GM18505 (cell line): ENCODE measurements at regions not wholly inside any gene's neighbourhood (a gene's known extent, or its start where the extent isn't known, plus 50 kb on each side); places are given as distances from the start of the nearest gene placed in this dataset.
"Not testable (repeated sequence)": the region's sequence is repeated elsewhere in the genome, so short reads cannot be mapped to it uniquely, and the experiment has no call there.

Experiments used
- ATAC-seq: cut with Tn5 transposase; IDR thresholded peaks from one replicate; pipeline ENCODE4 v1.9.1; 2021; ENCODE audit not compliant: unreplicated experiment
- POLR2A ChIP-seq: IDR thresholded peaks from 4 replicates; pipeline ENCODE4 v1.6.1; 2011; ENCODE audit warnings: borderline replicate concordance; ENCODE audit not compliant: insufficient read depth, insufficient read length; ENCODE audit errors: extremely low read depth

DNA sequence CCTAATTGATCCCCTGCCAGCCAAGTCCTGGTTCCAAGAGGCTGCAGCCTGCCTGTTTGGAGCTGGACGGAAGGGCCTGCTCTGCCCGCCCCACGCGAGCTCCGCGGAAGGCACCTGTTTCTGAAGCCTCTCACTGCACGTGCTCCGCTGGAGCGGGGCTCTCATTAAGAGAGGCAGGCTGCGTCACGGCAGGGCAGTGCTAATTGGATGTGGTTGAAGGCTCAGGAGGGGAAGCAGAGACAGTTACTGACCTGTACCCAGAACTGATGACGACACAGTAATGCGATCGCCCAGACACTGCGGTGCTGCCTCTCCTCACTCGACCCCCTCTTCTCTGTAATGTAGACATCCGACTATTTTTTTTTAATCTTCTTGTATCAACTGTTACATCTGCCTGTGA is 411.1 kb upstream of the MGMT start:
- no peak for TF ChIP-seq POLR2A
- no peak for ATAC-seq

DNA sequence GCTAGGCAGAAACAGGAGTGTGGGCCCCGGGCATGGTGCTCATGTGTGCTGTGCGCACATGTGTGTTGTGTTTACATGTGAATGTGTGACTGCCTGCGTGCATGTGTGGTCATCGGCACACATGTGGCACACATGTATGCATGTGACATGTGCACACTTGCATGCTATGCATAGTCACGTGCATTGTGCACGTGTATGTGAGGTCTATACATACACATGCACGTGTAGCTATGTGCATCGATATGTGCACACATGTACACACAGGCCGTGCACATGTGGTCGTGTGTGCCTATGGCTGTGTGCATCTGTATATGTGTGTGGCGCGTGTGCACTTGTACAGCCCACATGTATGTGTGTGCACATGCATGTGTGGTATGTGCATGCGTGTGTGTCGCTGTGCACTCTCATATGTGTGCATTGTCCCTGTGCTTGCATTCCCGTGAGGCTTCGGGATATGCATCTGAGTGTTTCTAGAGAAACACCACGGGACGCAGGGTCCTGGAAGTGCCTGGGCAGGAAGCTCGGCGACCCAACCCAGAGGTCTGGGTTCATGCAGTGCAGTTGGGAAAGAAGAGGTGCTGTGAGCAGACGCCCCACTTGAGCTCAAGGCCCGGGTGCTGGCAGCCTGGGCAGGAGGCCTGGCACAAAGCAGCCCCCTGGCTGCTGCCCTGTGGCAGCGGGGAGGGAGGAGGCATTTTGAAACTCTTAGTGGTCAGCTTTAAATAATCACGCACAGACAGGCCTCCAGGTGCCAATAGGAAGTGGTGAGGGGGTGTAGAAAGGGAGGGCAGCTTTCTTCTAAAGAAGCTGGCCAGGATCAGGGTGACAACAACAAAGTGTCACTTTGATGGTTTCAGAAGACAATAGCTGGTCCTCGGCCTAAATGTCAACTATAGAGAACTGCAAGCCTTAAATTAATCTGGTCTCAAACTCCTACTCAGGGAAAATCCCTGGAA is 410.0 kb upstream of the MGMT start:
- TF ChIP-seq POLR2A: no peak
- ATAC-seq: peak; percentile 30

DNA sequence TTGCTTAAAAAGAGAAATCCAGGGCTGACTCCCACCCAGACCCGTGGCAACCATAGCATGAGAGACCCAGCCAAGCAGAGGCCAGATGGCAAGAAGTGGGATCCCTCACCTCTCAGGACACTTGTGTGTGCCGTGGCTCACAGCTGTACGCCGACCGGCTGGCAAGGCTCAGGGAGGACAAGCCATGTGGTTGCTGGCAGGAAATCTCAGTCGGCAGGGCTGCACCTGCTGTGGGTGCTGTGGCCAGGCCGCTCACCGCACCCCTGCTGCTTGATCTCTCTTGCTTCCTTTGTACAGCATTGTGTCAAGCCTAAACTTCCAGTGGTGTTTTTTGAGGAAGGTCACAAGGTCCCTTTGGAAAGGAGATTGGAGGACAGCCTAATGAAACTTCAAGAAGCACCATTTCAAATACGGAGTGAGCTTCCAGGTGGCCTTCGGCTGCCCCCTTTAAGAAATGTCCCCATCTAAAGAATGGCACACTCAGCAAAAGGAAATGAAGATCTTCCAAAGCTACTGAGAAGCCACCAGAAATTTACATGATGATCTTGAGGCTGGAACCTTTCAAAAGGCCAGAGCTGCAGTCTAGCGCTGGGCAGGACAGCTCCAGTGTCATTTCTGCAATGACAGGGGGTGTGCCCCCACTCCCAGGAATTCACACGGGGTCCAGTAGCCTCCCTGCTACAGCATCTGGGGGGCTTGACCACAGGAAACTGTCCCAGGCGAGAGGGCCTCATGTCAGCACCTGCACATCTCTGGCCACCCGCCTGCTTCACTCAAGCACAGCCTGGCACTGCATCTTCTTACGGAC is 409.0 kb upstream of the MGMT start:
- ATAC-seq: peak; percentile 92
- no peak for TF ChIP-seq POLR2A

DNA sequence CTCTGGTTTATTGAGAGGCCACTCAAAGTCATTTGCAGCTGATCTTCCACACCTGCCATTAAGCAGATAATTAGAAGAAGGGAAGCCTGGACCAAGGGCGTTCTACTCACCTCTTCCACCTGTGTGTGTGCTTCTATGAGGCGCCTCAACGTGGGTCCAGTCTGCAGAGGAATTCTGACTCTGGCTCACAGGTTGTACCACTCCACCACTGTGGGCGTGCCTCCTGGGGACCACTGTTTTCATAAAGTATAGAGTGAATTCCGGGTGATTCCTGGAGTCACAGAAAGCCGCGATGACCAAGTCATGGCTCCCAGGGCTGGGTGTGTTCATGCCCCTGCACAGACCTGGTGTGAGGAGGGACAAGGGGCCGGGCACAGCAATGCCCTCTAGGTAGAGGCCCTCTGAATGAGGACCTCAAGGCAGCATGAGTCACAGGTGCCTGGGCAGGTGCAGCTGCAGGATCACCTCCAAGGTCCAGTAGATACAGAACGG is 408.3 kb upstream of the MGMT start:
- ATAC-seq: no peak
- TF ChIP-seq POLR2A: no peak

DNA sequence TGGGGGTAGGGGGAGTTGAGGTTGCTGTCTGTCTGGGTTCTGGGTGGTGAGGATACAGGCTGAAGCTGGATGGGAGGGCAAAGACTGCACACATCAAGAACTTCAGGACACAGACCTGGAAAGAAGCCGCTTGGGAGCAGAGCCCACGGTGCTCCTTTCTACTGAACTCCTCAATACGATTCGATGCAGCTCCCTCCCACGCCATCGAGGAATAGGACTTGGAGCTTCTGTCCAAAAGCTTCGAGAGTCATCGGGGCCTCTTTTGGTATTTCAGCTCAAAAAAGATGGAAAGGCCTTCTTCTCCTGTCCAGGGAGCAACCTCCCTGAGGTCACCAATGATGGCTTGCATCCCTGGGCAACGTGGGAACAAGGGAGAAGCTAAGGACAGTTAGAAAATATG is 407.1 kb upstream of the MGMT start:
- TF ChIP-seq POLR2A: no peak
- ATAC-seq: no peak

DNA sequence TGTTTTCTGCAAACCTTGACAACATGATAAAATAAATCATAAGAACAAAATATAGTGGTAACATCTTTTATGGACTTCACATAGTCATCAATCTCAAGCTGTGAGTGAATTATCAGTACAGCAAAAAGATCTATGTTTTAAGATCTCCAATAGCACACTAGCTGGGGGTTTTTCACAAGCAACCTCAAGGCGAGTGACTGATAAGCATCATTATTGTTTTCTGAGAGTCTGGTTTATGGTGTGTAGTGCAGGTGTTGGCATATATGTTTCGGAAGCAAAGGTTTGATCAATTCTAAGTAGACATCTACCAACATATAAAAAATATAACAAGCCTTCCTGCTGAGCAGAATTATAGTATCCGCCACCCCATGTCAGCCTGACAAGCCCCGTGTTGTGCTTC is 403.8 kb upstream of the MGMT start:
- no peak for ATAC-seq
- no peak for TF ChIP-seq POLR2A

DNA sequence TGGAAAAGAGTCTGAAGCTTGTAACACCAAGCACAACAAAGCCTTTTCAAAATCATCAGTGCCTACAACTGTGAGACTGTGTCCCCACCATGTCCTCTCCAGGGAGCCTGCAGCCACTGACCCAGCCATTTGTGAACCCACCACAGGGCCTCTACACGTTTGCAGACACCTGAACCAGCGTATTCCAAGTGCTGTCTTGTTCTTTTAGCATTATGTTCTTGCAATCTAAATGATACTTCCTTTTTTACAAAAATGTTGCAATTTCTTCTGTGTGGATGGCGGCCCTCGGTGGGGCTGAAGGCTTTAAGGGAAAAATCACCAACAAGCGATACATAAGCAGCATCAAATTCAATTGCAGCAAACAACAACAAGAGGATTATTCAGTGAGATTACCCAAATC is 403.2 kb upstream of the MGMT start:
- TF ChIP-seq POLR2A: no peak
- no peak for ATAC-seq

DNA sequence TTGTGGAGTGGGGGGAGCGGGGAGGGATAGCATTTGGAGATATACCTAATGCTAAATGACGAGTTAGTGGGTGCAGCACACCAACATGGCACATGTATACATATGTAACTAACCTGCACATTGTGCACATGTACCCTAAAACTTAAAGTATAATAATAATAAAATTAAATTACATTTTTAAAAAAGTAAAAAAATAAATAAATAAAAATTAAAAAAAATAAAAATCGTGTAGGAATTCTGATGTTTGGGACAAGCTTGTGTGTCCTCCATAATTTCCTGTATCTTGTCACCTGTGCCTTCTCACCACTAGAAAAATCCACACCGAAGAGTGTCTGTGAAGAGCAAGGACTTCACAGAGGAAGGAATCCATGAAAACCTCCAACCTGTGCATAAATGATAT is 400.5 kb upstream of the MGMT start:
- ATAC-seq: not testable (repeated sequence)

DNA sequence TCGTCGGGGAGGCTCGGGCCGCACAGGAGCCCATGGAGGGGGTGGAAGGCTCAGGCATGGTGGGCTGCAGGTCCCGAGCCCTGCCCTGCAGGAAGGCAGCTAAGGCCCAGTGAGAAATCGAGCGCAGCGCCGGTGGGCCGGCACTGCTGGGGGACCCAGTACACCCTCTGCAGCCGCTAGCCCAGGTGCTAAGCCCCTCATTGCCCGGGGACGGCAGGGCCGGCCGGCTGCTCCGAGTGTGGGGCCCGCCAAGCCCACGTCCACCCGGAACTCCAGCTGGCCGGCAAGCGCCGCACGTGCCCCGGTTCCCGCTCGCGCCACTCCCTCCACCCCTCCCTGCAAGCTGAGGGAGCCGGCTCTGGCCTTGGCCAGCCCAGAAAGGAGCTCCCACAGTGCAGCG is 395.6 kb upstream of the MGMT start:
- not testable (repeated sequence) for ATAC-seq

DNA sequence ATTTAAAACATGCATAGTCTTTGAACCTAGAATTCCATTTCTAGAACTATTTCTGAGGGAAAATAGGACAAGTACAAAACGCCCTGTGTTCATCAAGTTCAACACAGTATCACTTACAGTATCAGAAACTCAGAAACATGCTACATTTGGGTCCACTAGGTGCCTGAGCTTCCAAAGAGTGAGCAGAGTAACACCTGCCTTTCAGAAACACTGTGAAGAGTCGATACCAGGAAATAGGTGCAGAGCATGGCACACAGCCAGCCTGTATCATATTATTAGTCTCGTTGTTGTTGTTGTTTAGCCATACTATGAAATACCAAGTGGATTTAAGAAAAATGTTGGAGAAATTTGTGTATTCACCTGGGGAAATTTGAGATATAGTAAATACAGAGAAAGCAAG is 392.1 kb upstream of the MGMT start:
- no peak for TF ChIP-seq POLR2A

DNA sequence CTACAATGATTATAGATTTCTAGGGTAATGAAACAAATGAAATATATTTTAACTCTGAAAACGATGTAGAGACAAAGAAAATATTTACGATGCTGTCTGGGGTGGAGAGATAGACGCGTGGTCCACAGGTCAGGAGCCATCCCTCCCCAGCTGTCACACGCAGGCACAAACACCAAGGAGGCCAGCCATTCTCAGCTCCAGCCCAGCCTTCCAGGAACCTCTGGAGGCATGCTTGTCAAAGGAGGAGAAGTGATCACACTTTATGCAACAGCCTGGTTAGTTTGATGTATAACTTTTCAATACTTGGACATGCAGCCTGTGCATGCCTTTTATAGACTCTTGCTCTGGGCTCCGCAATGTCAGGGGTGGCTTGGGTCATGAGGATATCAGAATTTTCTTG is 391.5 kb upstream of the MGMT start:
- no peak for ATAC-seq
- no peak for TF ChIP-seq POLR2A

More for the DNA sequence above, 392.1 kb upstream of the MGMT start:
- ATAC-seq: no peak

DNA sequence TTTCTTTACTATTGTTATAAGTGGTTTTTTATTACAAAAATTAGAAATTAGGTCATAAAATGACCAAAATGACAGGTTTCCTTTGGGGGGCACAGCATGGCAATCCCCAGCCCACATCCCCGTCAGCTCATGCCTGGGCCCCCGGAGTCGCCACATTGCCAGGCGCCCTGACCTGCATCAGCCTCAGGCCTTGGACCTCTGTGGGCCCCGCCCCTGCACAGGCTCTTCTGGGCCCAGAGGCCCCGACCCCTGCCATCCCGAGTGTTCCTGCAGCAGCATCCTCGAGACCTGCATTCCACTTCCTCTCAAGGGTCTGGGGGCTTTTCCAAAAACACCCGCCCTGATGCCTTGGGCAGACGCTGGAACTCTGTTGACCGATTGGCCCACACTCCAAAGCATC is 391.1 kb upstream of the MGMT start:
- ATAC-seq: no peak
- TF ChIP-seq POLR2A: no peak

DNA sequence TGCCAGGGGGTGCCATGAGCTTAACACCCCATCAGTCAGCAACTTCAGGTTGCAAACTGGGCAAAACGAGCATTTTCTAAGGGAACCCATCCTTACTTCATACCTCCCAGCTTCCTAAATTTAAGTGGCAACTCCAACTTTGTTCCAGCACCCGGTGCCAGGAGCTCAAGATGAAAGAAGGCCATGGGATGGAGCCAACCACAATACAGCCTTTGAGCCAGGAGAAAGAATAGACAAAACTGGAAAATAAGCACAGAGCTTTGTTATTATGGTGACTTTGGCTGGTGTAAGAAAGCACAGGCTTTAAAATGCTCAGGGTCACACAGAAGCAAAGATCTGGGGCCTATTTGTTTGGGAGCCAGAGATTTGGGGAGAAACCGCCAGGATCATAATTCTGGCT is 388.7 kb upstream of the MGMT start:
- no peak for ATAC-seq
- TF ChIP-seq POLR2A: no peak

DNA sequence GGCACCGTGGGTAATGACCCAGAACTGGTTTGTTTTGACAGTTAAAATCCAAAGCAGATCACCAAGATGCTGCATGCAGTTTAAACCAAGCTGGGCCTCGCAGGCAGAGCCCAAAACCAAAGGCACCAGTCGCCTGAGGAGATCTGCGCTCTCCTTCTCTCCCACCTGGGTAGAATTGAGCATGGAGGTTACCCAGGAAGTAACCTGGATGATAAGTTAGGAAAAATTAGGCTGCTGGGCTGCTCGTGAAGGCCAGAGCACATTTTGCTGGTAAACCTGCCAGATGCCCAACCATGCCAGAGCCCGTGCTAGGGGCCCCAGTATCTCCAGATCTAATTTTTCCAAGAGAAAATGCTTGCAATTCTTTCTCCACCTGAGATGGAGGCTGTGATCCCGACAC is 388.3 kb upstream of the MGMT start:
- TF ChIP-seq POLR2A: no peak
- no peak for ATAC-seq
